SK-N-SH treated with all-trans-retinoic acid at 6 μM for 48 hours (cell line): ENCODE measurements at regions not wholly inside any gene's neighbourhood (a gene's known extent, or its start where the extent isn't known, plus 50 kb on each side); places are given as distances from the start of the nearest gene placed in this dataset.

ENCODE experiments used
- ARNTL ChIP-seq: fragments of 450-650 bp; formaldehyde crosslinking; IDR thresholded peaks from 2 replicates; pipeline ENCODE4 v1.5.0; 2020; ENCODE audit warnings: low read depth, mild to moderate bottlenecking, moderate library complexity, borderline replicate concordance
- BACH2 ChIP-seq: fragments of 250-450 bp; sonication (Bioruptor Pico); IDR thresholded peaks from 2 replicates; pipeline ENCODE4 v1.9.0; 2021; ENCODE audit warnings: mild to moderate bottlenecking, borderline replicate concordance
- CREB5 ChIP-seq: fragments of 250-450 bp; sonication (Bioruptor Pico); IDR thresholded peaks from 2 replicates; pipeline ENCODE4 v1.5.1; 2020; ENCODE audit warnings: low read depth, mild to moderate bottlenecking, moderate library complexity
- GLIS3 ChIP-seq: fragments of 250-450 bp; sonication (Bioruptor Pico); IDR thresholded peaks from 2 replicates; pipeline ENCODE4 v1.5.0; 2020; ENCODE audit warnings: mild to moderate bottlenecking, moderate library complexity
- OSR1 ChIP-seq: fragments of 250-450 bp; sonication (Bioruptor Pico); IDR thresholded peaks from 2 replicates; pipeline ENCODE4 v1.8.0; 2022; ENCODE audit warnings: moderate library complexity, mild to moderate bottlenecking, inconsistent platforms
- PPARA ChIP-seq: fragments of 250-450 bp; sonication (Bioruptor Pico); IDR thresholded peaks from 2 replicates; pipeline ENCODE4 v1.5.0; 2020; ENCODE audit warnings: mild to moderate bottlenecking, borderline replicate concordance
- RARB ChIP-seq: fragments of 250-450 bp; sonication (Bioruptor Pico); IDR thresholded peaks from 2 replicates; pipeline ENCODE4 v1.8.0; 2021; ENCODE audit warnings: mild to moderate bottlenecking, moderate library complexity
- SNAI2 ChIP-seq: fragments of 250-450 bp; sonication (Bioruptor Pico); IDR thresholded peaks from 2 replicates; pipeline ENCODE4 v1.5.0; 2020; ENCODE audit warnings: mild to moderate bottlenecking, moderate library complexity
- ZFP3 ChIP-seq: fragments of 250-450 bp; sonication (Bioruptor Pico); IDR thresholded peaks from 2 replicates; pipeline ENCODE4 v1.5.0; 2020; ENCODE audit warnings: mild to moderate bottlenecking, moderate library complexity
- ZFP30 ChIP-seq: fragments of 450-650 bp; formaldehyde crosslinking; IDR thresholded peaks from 2 replicates; pipeline ENCODE4 v1.5.0; 2022; ENCODE audit warnings: mild to moderate bottlenecking, moderate library complexity
- ZNF565 ChIP-seq: fragments of 450-650 bp; formaldehyde crosslinking; conservative IDR thresholded peaks from 2 replicates; pipeline ENCODE4 v1.5.0; 2020; ENCODE audit warnings: low read depth, mild to moderate bottlenecking, moderate library complexity
- ZNF70 ChIP-seq: fragments of 450-650 bp; formaldehyde crosslinking; IDR thresholded peaks from 2 replicates; pipeline ENCODE4 v1.5.0; 2020; ENCODE audit warnings: mild to moderate bottlenecking, moderate library complexity
- TF ChIP-seq, protein P1 (sequence below): fragments of 250-450 bp; sonication (Bioruptor Pico); IDR thresholded peaks from 2 replicates; pipeline ENCODE4 v1.8.0; 2020; ENCODE audit warnings: mild to moderate bottlenecking, moderate library complexity, borderline replicate concordance
- TF ChIP-seq, protein P2 (sequence below): fragments of 250-450 bp; sonication (Bioruptor Pico); IDR thresholded peaks from 2 replicates; pipeline ENCODE4 v1.5.0; 2020; ENCODE audit warnings: mild to moderate bottlenecking, moderate library complexity

GRCh38 chr17:74017466-74017865, 186.0 kb upstream of the RPL38 start:
- no peak for TF ChIP-seq ZFP30 (CRISPR knock-in tag)
- no peak for TF ChIP-seq ZNF565 (CRISPR knock-in tag)
- TF ChIP-seq, protein P1, sequence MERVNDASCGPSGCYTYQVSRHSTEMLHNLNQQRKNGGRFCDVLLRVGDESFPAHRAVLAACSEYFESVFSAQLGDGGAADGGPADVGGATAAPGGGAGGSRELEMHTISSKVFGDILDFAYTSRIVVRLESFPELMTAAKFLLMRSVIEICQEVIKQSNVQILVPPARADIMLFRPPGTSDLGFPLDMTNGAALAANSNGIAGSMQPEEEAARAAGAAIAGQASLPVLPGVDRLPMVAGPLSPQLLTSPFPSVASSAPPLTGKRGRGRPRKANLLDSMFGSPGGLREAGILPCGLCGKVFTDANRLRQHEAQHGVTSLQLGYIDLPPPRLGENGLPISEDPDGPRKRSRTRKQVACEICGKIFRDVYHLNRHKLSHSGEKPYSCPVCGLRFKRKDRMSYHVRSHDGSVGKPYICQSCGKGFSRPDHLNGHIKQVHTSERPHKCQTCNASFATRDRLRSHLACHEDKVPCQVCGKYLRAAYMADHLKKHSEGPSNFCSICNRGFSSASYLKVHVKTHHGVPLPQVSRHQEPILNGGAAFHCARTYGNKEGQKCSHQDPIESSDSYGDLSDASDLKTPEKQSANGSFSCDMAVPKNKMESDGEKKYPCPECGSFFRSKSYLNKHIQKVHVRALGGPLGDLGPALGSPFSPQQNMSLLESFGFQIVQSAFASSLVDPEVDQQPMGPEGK (CRISPR knock-in tag): no peak
- TF ChIP-seq BACH2 (CRISPR knock-in tag): no peak
- no peak for TF ChIP-seq SNAI2
- no peak for TF ChIP-seq PPARA
- no peak for TF ChIP-seq ZNF70
- TF ChIP-seq CREB5 (CRISPR knock-in tag): no peak
- TF ChIP-seq ZFP3 (CRISPR knock-in tag): no peak
- TF ChIP-seq RARB (CRISPR knock-in tag): no peak
- TF ChIP-seq OSR1: no peak
- TF ChIP-seq ARNTL (CRISPR knock-in tag): no peak
- no peak for TF ChIP-seq GLIS3
- TF ChIP-seq, protein P2, sequence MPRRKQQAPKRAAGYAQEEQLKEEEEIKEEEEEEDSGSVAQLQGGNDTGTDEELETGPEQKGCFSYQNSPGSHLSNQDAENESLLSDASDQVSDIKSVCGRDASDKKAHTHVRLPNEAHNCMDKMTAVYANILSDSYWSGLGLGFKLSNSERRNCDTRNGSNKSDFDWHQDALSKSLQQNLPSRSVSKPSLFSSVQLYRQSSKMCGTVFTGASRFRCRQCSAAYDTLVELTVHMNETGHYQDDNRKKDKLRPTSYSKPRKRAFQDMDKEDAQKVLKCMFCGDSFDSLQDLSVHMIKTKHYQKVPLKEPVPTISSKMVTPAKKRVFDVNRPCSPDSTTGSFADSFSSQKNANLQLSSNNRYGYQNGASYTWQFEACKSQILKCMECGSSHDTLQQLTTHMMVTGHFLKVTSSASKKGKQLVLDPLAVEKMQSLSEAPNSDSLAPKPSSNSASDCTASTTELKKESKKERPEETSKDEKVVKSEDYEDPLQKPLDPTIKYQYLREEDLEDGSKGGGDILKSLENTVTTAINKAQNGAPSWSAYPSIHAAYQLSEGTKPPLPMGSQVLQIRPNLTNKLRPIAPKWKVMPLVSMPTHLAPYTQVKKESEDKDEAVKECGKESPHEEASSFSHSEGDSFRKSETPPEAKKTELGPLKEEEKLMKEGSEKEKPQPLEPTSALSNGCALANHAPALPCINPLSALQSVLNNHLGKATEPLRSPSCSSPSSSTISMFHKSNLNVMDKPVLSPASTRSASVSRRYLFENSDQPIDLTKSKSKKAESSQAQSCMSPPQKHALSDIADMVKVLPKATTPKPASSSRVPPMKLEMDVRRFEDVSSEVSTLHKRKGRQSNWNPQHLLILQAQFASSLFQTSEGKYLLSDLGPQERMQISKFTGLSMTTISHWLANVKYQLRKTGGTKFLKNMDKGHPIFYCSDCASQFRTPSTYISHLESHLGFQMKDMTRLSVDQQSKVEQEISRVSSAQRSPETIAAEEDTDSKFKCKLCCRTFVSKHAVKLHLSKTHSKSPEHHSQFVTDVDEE (CRISPR knock-in tag): no peak
